IPS DF 19.7 (cell line): ENCODE measurements at regions not wholly inside any gene's neighbourhood (a gene's known extent, or its start where the extent isn't known, plus 50 kb on each side); places are given as distances from the start of the nearest gene placed in this dataset.

Source experiments
- DNase-seq: peaks from one replicate; pipeline ENCODE4 v3.0.0-alpha.2; 2013; ENCODE audit warnings: low read depth, low spot score

GRCh38 chr7:106419455-106420182 lies 134.8 kb upstream of the NAMPT start:
- no peak for DNase-seq

- DNase-seq: no peak
These were observed 133.7 kb upstream of the NAMPT start for GRCh38 chr7:106418526-106418925.

- DNase-seq: no peak
These were observed 133.3 kb upstream of the NAMPT start for GRCh38 chr7:106418094-106418493.

GRCh38 chr7:106417273-106417902 lies 132.6 kb upstream of the NAMPT start:
- no peak for DNase-seq

- DNase-seq: no peak
These were observed 131.6 kb upstream of the NAMPT start for GRCh38 chr7:106416430-106416829.

- DNase-seq: no peak
These were observed 130.7 kb upstream of the NAMPT start for GRCh38 chr7:106415433-106415832.

GRCh38 chr7:106413446-106413845 lies 128.7 kb upstream of the NAMPT start:
- DNase-seq: no peak

GRCh38 chr7:106405697-106406141 lies 120.9 kb upstream of the NAMPT start:
- DNase-seq: no peak

GRCh38 chr7:106402898-106403297 lies 118.1 kb upstream of the NAMPT start:
- DNase-seq: no peak

- DNase-seq: no peak
These were observed 116.1 kb upstream of the NAMPT start for GRCh38 chr7:106400923-106401322.

GRCh38 chr7:106398786-106399185 lies 114.0 kb upstream of the NAMPT start:
- DNase-seq: no peak

- DNase-seq: no peak
These were observed 113.2 kb upstream of the NAMPT start for GRCh38 chr7:106397994-106398393.

- no peak for DNase-seq
These were observed 109.7 kb upstream of the NAMPT start for GRCh38 chr7:106394526-106394925.

- DNase-seq: no peak
These were observed 108.9 kb upstream of the NAMPT start for GRCh38 chr7:106393564-106394251.

- DNase-seq: no peak
These were observed 107.8 kb upstream of the NAMPT start for GRCh38 chr7:106392590-106392989.

- DNase-seq: no peak
These were observed 107.4 kb upstream of the NAMPT start for GRCh38 chr7:106392144-106392543.

- no peak for DNase-seq
These were observed 102.2 kb upstream of the NAMPT start for GRCh38 chr7:106386958-106387357.

GRCh38 chr7:106384373-106384772 lies 99.6 kb upstream of the NAMPT start:
- no peak for DNase-seq

- DNase-seq: no peak
These were observed 98.1 kb upstream of the NAMPT start for GRCh38 chr7:106382929-106383328.

GRCh38 chr7:106382129-106382528 lies 97.3 kb upstream of the NAMPT start:
- DNase-seq: no peak

GRCh38 chr7:106381252-106381651 lies 96.5 kb upstream of the NAMPT start:
- no peak for DNase-seq

- no peak for DNase-seq
These were observed 93.1 kb upstream of the NAMPT start for GRCh38 chr7:106377847-106378361.
